ENCODE measurements at regions not wholly inside any gene's neighbourhood (a gene's known extent, or its start where the extent isn't known, plus 50 kb on each side); places are given as distances from the start of the nearest gene placed in this dataset.

- no peak for TF ChIP-seq CTCF (optimal IDR thresholded peaks at IDR 0.05 in 1 of 3, IDR thresholded peaks at IDR 0.05 in 1 of 3, conservative IDR thresholded peaks at IDR 0.05 in 1 of 3; ENCODE audit: extremely low read depth in 1 of 3, insufficient read depth in 2 of 3, low read length in 3 of 3)
- no peak for TF ChIP-seq EZH2 (IDR thresholded peaks at IDR 0.05; ENCODE audit: low read length)
These were observed 146.6 kb upstream of the NCK2 start for GRCh38 chr2:105597806-105598803.

Measured in keratinocyte (primary cell).